Endothelial cell of umbilical vein (primary cell): ENCODE measurements at regions not wholly inside any gene's neighbourhood (a gene's known extent, or its start where the extent isn't known, plus 50 kb on each side); places are given as distances from the start of the nearest gene placed in this dataset.

Experiments used
- BruUV-seq: library from RNA; stranded (reverse); fragments of 400-500 nt; replicated peaks from 2 replicates; lab custom pipeline; 2021; lab: Mats Ljungman, UMichigan
- CTCF ChIA-PET: fragments of 300-600, 350-600 bp; sonication (Branson Sonifier 250); formaldehyde crosslinking; loops from one replicate; lab custom pipeline; 2021; ENCODE audit warnings: antibody characterized with exemption, inconsistent platforms; lab: Charles Lee
- POLR2A ChIA-PET: fragments of 300-600, 350-600 bp; sonication (Branson Sonifier 250); formaldehyde crosslinking; loops from one replicate; lab custom pipeline; 2021; ENCODE audit warnings: antibody characterized with exemption, inconsistent platforms; lab: Charles Lee
- DNase-seq: peaks from one replicate; pipeline ENCODE4 v3.0.0-alpha.2; 2011; ENCODE audit warnings: low read depth, low spot score
- FAIRE-seq: peaks from 2 replicates; lab custom pipeline; 2011; peaks lifted over from hg19 to GRCh38; lab: Jason Lieb, UNC
- H2AFZ ChIP-seq: 2 replicates; pipeline ENCODE4 v1.6.0; 2012; ENCODE audit warnings: low read depth, low read length, control low read depth, inconsistent platforms
- H3K27ac ChIP-seq: 2 replicates; pipeline ENCODE4 v1.5.1; 2011; ENCODE audit warnings: low read depth, mild to moderate bottlenecking, control low read depth, low read length, moderate library complexity; ENCODE audit not compliant: insufficient read depth
- H3K27me3 ChIP-seq, 2 experiments: 2 replicates each; pipeline versions ENCODE4 v1.6.0 to v1.6.1; 2011; ENCODE audit warnings: low read length in 2 of 2, mixed read lengths in 1 of 2; ENCODE audit not compliant: control insufficient read depth in 2 of 2, insufficient read depth in 2 of 2
- H3K36me3 ChIP-seq, 2 experiments: 2 replicates in 1 of 2; 3 replicates in 1 of 2; pipeline ENCODE4 v1.5.1; 2011; ENCODE audit warnings: low read length in 2 of 2, mild to moderate bottlenecking in 1 of 2, moderate library complexity in 1 of 2; ENCODE audit not compliant: control insufficient read depth in 2 of 2, insufficient read depth in 2 of 2; ENCODE audit errors: extremely low read depth in 1 of 2
- H3K4me1 ChIP-seq: 3 replicates; pipeline ENCODE4 v1.5.1; 2011; ENCODE audit warnings: mild to moderate bottlenecking, low read length; ENCODE audit not compliant: control insufficient read depth, insufficient read depth; ENCODE audit errors: extremely low read depth
- H3K4me2 ChIP-seq: 2 replicates; pipeline ENCODE4 v1.6.1; 2011; ENCODE audit warnings: low read length, control low read depth, mixed read lengths; ENCODE audit not compliant: insufficient read depth
- H3K4me3 ChIP-seq, 3 experiments: fragments of 200-600 bp in 1 of 3; sonication (generic), shearing (Covaris generic) in 1 of 3; replicated peaks in 1 of 3; 2 replicates each; pipeline ENCODE4 v1.5.1; 2011 to 2016; ENCODE audit warnings: control low read depth in 3 of 3, low read length in 3 of 3, mild to moderate bottlenecking in 2 of 3, inconsistent platforms in 1 of 3, low read depth in 1 of 3, moderate library complexity in 1 of 3; ENCODE audit not compliant: insufficient read depth in 1 of 3
- H3K79me2 ChIP-seq: 2 replicates; pipeline ENCODE4 v1.6.0; 2012; ENCODE audit warnings: low read length, inconsistent platforms; ENCODE audit not compliant: control insufficient read depth, insufficient read depth
- H3K9ac ChIP-seq: replicated peaks from 2 replicates; pipeline ENCODE3; 2011; ENCODE audit warnings: low read length, control low read depth; ENCODE audit not compliant: insufficient read depth; ENCODE audit errors: extremely low read depth
- H3K9me1 ChIP-seq: replicated peaks from 3 replicates; pipeline ENCODE4 v1.6.0; 2011; ENCODE audit warnings: mild to moderate bottlenecking, low read length; ENCODE audit not compliant: control insufficient read depth, insufficient read depth; ENCODE audit errors: extremely low read depth
- H3K9me3 ChIP-seq: replicated peaks from 2 replicates; pipeline ENCODE4 v1.5.1; 2012; ENCODE audit warnings: low read length, inconsistent platforms; ENCODE audit not compliant: control insufficient read depth, insufficient read depth
- H4K20me1 ChIP-seq: replicated peaks from 2 replicates; pipeline ENCODE3; 2011; ENCODE audit warnings: mild to moderate bottlenecking, low read length; ENCODE audit not compliant: control insufficient read depth, insufficient read depth; ENCODE audit errors: extremely low read depth
- CTCF ChIP-seq, 2 donors: IDR thresholded peaks; 1 replicate in 1 of 2; 2 replicates in 1 of 2; pipeline ENCODE4 v1.5.1; 2011; ENCODE audit warnings: low read length in 2 of 2, mild to moderate bottlenecking in 2 of 2, moderate library complexity in 2 of 2, control low read depth in 1 of 2, inconsistent platforms in 1 of 2, low read depth in 1 of 2; ENCODE audit not compliant: insufficient read depth in 1 of 2; ENCODE audit errors: extremely low read depth in 1 of 2
- EZH2 ChIP-seq: IDR thresholded peaks from 2 replicates; pipeline ENCODE4 v1.6.1; 2012; ENCODE audit warnings: borderline replicate concordance, low read depth, mild to moderate bottlenecking, moderate library complexity, low read length, inconsistent platforms; ENCODE audit not compliant: severe bottlenecking
- FOS ChIP-seq: IDR thresholded peaks from 2 replicates; pipeline ENCODE4 v1.6.1; 2011; ENCODE audit warnings: mild to moderate bottlenecking, low read length, moderate library complexity, borderline replicate concordance; ENCODE audit not compliant: insufficient read depth
- GATA2 ChIP-seq: IDR thresholded peaks from 2 replicates; pipeline ENCODE4 v1.7.0; 2011; ENCODE audit warnings: low read depth, mild to moderate bottlenecking, moderate library complexity, mixed read lengths, low read length; ENCODE audit not compliant: insufficient read length, insufficient read depth
- JUN ChIP-seq: IDR thresholded peaks from 2 replicates; pipeline ENCODE4 v1.6.1; 2011; ENCODE audit warnings: borderline replicate concordance, low read depth; ENCODE audit not compliant: insufficient read length, insufficient read depth
- MAX ChIP-seq: IDR thresholded peaks from 2 replicates; pipeline ENCODE4 v1.6.1; 2011; ENCODE audit not compliant: insufficient read depth, insufficient read length
- MYC ChIP-seq: IDR thresholded peaks from one replicate; pipeline ENCODE4 v1.6.1; 2011; ENCODE audit warnings: mild to moderate bottlenecking, low read depth, low read length
- POLR2A ChIP-seq: IDR thresholded peaks from 2 replicates; pipeline ENCODE4 v1.6.1; 2012; ENCODE audit warnings: low read depth, mild to moderate bottlenecking, control low read depth, low read length
- POLR2AphosphoS5 ChIP-seq: IDR thresholded peaks from 2 replicates; pipeline ENCODE4 v1.6.1; 2012; ENCODE audit warnings: low read depth, mild to moderate bottlenecking, control low read depth, low read length, moderate library complexity; ENCODE audit not compliant: insufficient read depth
- dilution Hi-C: fragments of 300-500 bp; cut with MboI; formaldehyde crosslinking; loops from one replicate; pipeline ENCODE4 v1.15.0; 2019; ENCODE audit warnings: low sequenced_read_pairs; ENCODE audit not compliant: extremely low pct_ligation_motif_present
- intact Hi-C: fragments of 100-400 bp; cut with micrococcal nuclease; formaldehyde crosslinking; loops from one replicate; pipeline ENCODE4 v1.10.0; 2022

GRCh38 chr6:12596731-12597130 is 119.8 kb upstream of the PHACTR1 start:
- Histone ChIP-seq H3K4me3 (no peak overlapping the region), H3K27ac (no peak overlapping the region), H3K79me2 (no peaks in the 10 kb centered on the region), H2AFZ (no peak overlapping the region), H3K4me1 (peaks cover 15% of the 10 kb centered on the region), H3K4me2 (no peak overlapping the region), H3K36me3 (no peaks in the 10 kb centered on the region), H4K20me1 (no peaks in the 10 kb centered on the region), H3K27me3 (no peaks in the 10 kb centered on the region), H3K9me1 (no peaks in the 10 kb centered on the region), H3K9me3 (no peaks in the 10 kb centered on the region), H3K9ac (no peak overlapping the region)
- no peak for FAIRE-seq
- CTCF ChIA-PET: no interaction called here
- POLR2A ChIA-PET: no interaction called here
- dilution Hi-C loops: loop anchor here (10.0 to 25.0 kb wide), 2 partner anchors 109 to 302 kb away; partner anchors contain the start of gene EDN1
- intact Hi-C loops: no loop called here
- TF ChIP-seq GATA2 (no peak), MAX (no peak), EZH2 (no peak), FOS (no peak), CTCF (IDR thresholded peaks at IDR 0.05; ENCODE audit: extremely low read depth in 1 of 2, insufficient read depth in 1 of 2, low read depth in 1 of 2, low read length in 2 of 2) (no peak), POLR2A (no peak), JUN (no peak), MYC (no peak), POLR2AphosphoS5 (no peak)
- BruUV-seq: no TSS peak
- no peak for DNase-seq
